ENCODE measurements at regions not wholly inside any gene's neighbourhood (a gene's known extent, or its start where the extent isn't known, plus 50 kb on each side); places are given as distances from the start of the nearest gene placed in this dataset.
A peak's percentile ranks its signal among the peaks of the same experiment; 100 is the strongest.

- no peak overlapping the region for H3K4me3 ChIP-seq
- H3K27me3 Mint-ChIP-seq (ENCODE audit: insufficient read depth, low read depth), result no peaks in the 10 kb centered on the region
- no peak for DNase-seq (ENCODE audit: low spot score)
- no peaks in the 10 kb centered on the region for H3K9me3 Mint-ChIP-seq
- no peaks in the 10 kb centered on the region for H3K79me2 ChIP-seq (ENCODE audit: low read depth)
- H3K9ac ChIP-seq, result no peak overlapping the region
- no peaks in the 10 kb centered on the region for H3F3A ChIP-seq (ENCODE audit: low read depth)
- no peaks in the 10 kb centered on the region for H3K4me1 Mint-ChIP-seq
- H3K4me2 ChIP-seq, result no peak overlapping the region
- no peaks in the 10 kb centered on the region for H3K36me3 Mint-ChIP-seq
- H2AFZ ChIP-seq (replicated peaks), result no peak overlapping the region
- H3K27ac Mint-ChIP-seq, result peak overlapping the region; percentile 23
- no peaks in the 10 kb centered on the region for H3K36me3 ChIP-seq
- TF ChIP-seq EZH2phosphoT487 (IDR thresholded peaks at IDR 0.05) (no peak), EZH2 (IDR thresholded peaks at IDR 0.05) (no peak), CTCF (IDR thresholded peaks at IDR 0.05) (no peak)
- H4K20me1 ChIP-seq (ENCODE audit: low read depth), result no peaks in the 10 kb centered on the region
- H3K4me3 Mint-ChIP-seq, result no peak overlapping the region
- H3K4me1 ChIP-seq, result no peaks in the 10 kb centered on the region
- H3K27ac ChIP-seq, result no peak overlapping the region
- no peaks in the 10 kb centered on the region for H3K27me3 ChIP-seq
- H3K9me3 ChIP-seq (ENCODE audit: low read depth), result no peaks in the 10 kb centered on the region
Observed at GRCh38 chr6:168960551-168961263, 292.9 kb downstream of the THBS2 start.

GRCh38 chr6:168959696-168960095 lies 293.9 kb downstream of the THBS2 start:
- Histone ChIP-seq H3K27me3 (no peaks in the 10 kb centered on the region), H3K79me2 (ENCODE audit: low read depth) (no peaks in the 10 kb centered on the region), H3K9me3 (ENCODE audit: low read depth) (no peaks in the 10 kb centered on the region), H3K9ac (no peak overlapping the region), H3K4me2 (no peak overlapping the region), H3F3A (ENCODE audit: low read depth) (no peaks in the 10 kb centered on the region), H2AFZ (replicated peaks) (no peak overlapping the region), H3K4me3 (no peak overlapping the region), H3K4me1 (no peaks in the 10 kb centered on the region), H3K36me3 (no peaks in the 10 kb centered on the region), H4K20me1 (ENCODE audit: low read depth) (no peaks in the 10 kb centered on the region), H3K27ac (no peak overlapping the region)
- no peaks in the 10 kb centered on the region for H3K36me3 Mint-ChIP-seq
- DNase-seq (ENCODE audit: low spot score), result no peak
- no peaks in the 10 kb centered on the region for H3K9me3 Mint-ChIP-seq
- no peak overlapping the region for H3K27ac Mint-ChIP-seq
- no peak for TF ChIP-seq EZH2phosphoT487 (IDR thresholded peaks at IDR 0.05)
- TF ChIP-seq CTCF (IDR thresholded peaks at IDR 0.05), result no peak
- TF ChIP-seq EZH2 (IDR thresholded peaks at IDR 0.05), result no peak
- H3K27me3 Mint-ChIP-seq (ENCODE audit: insufficient read depth, low read depth), result no peaks in the 10 kb centered on the region
- H3K4me1 Mint-ChIP-seq, result no peaks in the 10 kb centered on the region
- no peak overlapping the region for H3K4me3 Mint-ChIP-seq

GRCh38 chr6:168956884-168957730 lies 296.5 kb downstream of the THBS2 start:
- Mint-ChIP-seq H3K4me1 (no peaks in the 10 kb centered on the region), H3K9me3 (no peaks in the 10 kb centered on the region), H3K36me3 (no peaks in the 10 kb centered on the region), H3K27me3 (ENCODE audit: insufficient read depth, low read depth) (no peaks in the 10 kb centered on the region), H3K4me3 (no peak overlapping the region), H3K27ac (no peak overlapping the region)
- Histone ChIP-seq H3K4me2 (no peak overlapping the region), H4K20me1 (ENCODE audit: low read depth) (no peaks in the 10 kb centered on the region), H3K9me3 (ENCODE audit: low read depth) (no peaks in the 10 kb centered on the region), H3K27ac (no peak overlapping the region), H3K4me1 (no peaks in the 10 kb centered on the region), H3F3A (ENCODE audit: low read depth) (no peaks in the 10 kb centered on the region), H2AFZ (replicated peaks) (peak overlapping the region; percentile 71), H3K79me2 (ENCODE audit: low read depth) (no peaks in the 10 kb centered on the region), H3K27me3 (no peaks in the 10 kb centered on the region), H3K36me3 (no peaks in the 10 kb centered on the region), H3K4me3 (no peak overlapping the region), H3K9ac (no peak overlapping the region)
- DNase-seq (ENCODE audit: low spot score), result peak; percentile 78
- TF ChIP-seq EZH2phosphoT487 (IDR thresholded peaks at IDR 0.05) (no peak), CTCF (IDR thresholded peaks at IDR 0.05) (peak; percentile 86)
